ENCODE measurements at regions not wholly inside any gene's neighbourhood (a gene's known extent, or its start where the extent isn't known, plus 50 kb on each side); places are given as distances from the start of the nearest gene placed in this dataset.
A peak's percentile ranks its signal among the peaks of the same experiment; 100 is the strongest.

DNA sequence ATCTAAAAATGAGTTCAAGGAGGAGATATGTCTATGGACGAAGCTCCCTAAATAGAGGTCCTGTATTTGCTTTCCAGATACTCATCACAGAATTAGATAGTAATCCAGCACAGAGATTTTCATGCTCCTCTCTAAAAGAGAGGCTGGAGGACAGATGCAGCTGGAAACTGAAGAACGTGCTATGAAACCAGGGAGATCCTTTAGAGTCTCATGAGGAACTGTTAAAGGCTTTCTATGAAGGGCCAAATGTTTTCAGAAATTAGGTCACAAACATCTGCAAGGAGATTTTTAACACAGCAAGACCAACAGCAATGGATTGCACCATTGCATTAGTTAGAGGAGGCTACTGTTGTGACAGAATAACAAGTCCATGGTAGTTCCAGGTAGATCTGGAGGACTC is 95.6 kb upstream of the ARHGAP20 start:
- DNase-seq (ENCODE audit: low read depth in 4 of 4, low spot score in 3 of 4), result no peak

DNA sequence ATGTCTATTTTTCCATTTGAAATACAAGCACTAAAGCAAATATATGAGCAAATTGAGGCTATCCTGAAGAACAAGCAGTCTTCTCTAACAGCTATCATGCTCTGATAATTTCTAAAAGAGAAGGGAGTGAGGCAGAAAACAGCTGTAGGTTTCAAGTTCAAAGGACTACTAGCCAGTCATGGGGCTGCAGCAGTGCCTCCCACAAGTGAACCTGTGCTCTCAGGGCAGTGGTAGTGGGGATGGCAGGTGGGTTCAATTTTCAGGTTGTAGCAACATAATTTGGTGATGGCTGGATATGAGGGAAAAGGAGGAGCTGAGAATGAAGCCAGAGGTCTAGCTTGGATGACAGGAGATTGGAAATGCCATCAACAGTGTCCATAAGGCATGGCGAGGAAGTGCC is 93.5 kb upstream of the ARHGAP20 start:
- DNase-seq (ENCODE audit: low read depth in 4 of 4, low spot score in 3 of 4), result peak in 2 of 4 donors; percentile 5 to 12

DNA sequence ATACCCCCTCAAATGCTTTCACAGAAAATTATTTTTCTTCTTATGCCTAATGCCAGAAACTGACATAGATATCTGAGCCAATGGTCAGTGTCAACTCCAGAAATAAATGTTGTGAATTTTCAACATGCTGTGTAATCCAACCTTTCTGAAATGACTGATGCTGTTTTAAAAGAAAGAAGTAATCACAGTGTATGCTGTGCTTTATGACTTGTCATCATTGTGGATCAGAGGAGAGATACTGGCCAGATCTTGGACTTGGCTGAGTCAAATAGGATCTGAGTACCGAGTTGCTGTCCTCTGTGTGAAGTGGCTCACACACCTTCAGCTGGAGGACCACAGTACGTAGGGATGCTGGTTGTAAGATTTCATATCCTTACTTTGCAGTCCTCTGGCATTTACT is 89.9 kb upstream of the ARHGAP20 start:
- DNase-seq (ENCODE audit: low read depth in 4 of 4, low spot score in 3 of 4), result no peak

DNA sequence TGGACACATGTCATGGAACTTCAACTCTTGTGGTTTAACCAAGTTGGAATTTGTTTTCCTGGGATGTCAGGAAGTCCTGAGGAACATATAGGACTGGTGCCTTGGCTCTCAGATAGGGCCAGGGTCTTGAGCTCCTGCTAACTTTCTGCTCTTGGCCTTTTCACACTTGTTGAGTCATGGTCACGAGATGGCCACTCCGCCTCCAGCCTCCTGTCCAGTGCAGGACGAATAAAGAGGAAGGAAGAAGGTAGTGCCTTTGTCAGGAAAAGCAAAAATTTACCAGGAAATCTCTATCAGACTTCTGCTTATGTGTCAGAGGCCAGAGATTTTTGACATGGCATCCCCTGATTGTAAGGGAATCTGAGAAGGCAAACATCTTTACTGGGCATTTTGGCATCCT is 89.1 kb upstream of the ARHGAP20 start:
- no peak for DNase-seq (ENCODE audit: low read depth in 4 of 4, low spot score in 3 of 4)

DNA sequence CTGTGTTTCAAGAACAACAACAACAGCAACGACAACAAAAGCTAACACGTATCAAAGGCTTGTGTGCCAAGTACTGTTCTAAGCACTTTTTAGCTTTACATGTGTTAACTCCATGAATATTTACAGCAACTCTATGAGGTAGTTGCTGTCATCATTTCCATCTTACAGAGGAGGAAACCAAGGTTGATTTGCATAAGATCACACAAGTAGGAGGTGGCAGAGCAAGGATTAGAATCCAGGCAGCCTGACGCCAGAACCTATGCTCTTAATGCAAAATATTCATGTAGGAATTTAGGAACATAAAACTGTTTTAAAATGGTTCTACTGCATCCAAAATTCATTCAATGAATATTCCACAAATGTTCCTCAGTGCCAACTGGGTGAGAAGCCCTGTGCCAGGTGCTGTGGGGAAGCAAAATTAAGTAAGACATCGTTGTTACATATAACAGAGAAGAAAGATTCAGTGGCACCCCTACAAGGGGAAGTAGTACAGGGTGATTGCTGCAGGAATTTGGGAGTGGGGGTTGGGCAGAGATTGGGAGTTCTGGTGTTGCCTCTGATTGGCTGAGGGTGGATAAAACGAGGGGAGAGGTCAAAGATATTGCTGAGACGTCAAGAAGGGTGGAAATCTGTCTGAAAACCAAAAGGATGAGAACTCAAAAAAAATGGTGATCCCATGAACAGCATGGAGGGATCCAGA is 86.1 kb upstream of the ARHGAP20 start:
- no peak for DNase-seq (ENCODE audit: low read depth in 4 of 4, low spot score in 3 of 4)

DNA sequence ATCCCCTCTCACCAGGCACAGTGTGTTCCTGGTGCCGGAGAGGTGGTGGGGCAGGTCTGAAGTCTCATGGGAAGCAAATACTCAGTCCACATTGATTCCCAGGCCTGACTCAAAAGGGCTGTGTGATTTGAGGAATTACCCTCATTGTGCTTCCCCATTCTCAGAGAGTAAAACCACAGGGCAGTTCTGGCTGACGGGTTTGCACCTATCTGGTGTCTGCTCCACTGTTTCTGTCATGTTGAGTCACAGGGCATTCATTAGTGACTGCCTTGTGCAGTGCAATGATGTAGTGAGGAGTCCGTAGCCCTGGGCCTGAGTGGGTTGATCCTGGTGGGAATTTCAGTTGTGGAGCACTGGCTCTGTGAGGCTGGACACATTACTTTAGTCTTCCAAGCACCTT is 85.2 kb upstream of the ARHGAP20 start:
- no peak for DNase-seq (ENCODE audit: low read depth in 4 of 4, low spot score in 3 of 4)

DNA sequence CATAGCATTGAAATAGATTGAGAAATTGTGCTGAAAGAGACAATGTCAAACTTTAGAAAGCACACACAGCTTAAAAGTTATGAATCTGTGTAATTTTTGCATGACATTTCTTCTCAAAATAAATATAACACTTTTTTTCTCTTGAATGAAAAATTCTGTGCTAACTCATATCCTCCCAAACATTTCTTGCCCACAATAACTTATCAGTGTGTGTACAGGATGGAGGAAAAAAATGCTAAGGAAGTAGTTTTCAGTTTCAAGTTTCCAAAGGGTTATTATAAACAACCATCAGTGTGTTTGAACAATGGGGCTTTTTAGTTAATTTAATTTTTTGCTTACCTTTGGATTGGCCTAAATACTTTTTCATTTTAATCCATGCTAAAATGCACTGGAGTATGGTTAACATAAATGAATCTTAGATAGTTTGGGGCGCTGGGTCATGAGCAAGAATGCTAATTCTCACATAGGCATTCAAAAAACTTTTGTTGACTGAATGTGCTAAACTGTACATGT is 82.9 kb upstream of the ARHGAP20 start:
- DNase-seq (ENCODE audit: low read depth in 4 of 4, low spot score in 3 of 4), result no peak

DNA sequence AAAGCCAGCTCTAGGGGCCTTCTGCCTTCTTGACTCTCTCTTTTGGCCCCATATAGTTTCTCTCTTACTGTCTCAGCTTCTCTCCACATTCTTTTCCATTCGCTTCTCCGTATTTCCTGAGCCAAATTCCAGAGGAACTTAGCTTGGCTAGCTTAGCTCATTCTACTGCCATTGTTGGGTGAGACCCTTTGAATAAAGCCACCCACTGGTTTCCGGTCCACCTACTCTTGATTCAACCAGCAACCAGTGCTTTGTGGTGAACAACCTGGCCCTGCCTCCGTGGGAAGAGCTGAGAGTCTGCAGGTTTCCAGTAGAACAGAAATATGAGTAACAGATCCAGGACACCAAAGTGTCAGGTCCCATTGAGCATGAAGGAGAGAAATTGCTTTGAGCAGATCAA is 81.3 kb upstream of the ARHGAP20 start:
- no peak for DNase-seq (ENCODE audit: low read depth in 4 of 4, low spot score in 3 of 4)

DNA sequence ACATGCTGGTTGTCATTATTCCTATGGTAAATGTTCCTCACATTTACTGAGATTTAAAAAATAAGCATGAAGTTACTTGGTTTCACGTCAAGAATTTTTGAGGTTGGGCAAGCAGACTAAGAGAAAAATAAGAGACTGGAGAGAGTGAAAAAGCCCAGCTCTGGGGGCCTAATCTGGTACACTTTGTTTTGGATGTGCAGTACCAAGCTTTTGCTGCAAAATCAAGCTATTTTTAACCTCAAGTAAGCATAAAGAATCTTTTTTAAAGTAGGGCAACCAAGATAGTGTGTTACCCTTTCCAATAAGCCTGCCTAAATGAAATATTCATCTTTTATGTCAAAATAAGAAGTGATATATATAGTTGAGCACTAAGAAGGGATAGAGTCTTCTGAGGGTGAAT is 79.4 kb upstream of the ARHGAP20 start:
- DNase-seq (ENCODE audit: low read depth in 4 of 4, low spot score in 3 of 4), result no peak

DNA sequence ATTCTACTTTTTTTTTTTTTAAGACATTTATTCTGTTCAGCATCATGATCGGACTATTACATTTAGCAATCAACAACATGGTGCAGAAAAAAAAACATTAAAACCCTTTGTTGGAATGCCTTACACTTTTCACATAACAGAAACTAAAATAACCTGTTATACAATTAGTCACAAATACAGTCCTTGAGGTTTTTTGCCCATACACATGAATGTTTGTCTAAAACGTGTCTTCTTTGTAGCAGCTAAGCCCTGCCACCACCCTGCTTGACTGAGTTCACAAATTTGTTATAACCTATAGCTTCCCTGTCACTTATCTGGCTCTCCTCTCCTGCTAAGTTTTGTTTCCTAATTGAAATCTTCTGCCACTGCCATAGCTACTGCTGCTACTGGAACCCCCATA is 75.4 kb upstream of the ARHGAP20 start:
- no peak for DNase-seq (ENCODE audit: low read depth in 4 of 4, low spot score in 3 of 4)

DNA sequence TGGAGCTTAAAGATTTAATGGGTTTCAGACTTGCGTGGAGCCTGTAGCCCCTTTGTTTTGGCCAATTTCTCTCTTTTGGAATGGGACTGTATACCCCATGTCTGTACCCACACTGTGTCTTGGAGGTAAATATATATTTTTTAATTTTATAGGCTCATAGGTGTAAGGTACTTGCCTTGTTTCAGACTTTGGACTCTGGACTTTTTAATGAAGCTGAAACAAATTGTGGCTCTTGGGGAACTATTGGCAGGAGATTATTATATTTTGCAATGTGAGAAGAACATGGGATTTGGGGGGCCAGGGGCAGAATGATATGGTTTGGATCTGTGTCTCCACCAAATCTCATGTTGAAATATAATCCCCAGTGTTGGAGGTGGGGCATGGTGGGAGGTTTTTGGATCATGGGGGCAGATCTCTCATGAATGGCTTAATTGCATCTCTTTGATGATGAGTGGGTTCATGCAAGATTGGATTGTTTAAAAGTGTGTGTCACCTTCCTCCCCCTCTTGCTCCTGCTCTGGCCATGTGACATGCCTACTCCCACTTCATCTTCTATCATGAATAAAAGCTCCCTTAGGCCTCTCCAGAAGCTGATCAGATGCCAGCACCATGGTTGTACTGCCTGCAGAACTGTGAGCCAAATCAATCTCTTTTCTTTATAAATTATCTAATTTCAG is 74.1 kb upstream of the ARHGAP20 start:
- no peak for DNase-seq (ENCODE audit: low read depth in 4 of 4, low spot score in 3 of 4)

DNA sequence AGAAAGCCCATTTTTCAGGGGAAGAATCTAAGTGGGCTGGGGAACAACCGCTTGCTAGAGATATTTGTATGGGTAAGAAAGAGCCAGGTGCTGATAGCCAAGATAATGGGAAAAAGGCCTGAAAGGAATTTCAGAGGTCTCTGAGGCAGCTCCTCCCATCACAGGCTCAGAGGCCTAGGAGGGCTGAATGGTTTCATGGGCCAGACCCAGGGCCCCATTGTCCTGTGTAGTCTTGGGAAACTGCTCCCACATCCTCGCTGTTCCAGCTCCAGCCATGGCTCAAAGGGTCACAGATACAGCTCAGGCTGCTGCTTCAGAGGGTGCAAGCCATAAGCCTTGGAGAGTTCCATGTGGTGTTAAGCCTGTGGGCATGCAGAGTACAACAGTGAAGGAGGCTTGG is 73.2 kb upstream of the ARHGAP20 start:
- DNase-seq (ENCODE audit: low read depth in 4 of 4, low spot score in 3 of 4), result no peak

DNA sequence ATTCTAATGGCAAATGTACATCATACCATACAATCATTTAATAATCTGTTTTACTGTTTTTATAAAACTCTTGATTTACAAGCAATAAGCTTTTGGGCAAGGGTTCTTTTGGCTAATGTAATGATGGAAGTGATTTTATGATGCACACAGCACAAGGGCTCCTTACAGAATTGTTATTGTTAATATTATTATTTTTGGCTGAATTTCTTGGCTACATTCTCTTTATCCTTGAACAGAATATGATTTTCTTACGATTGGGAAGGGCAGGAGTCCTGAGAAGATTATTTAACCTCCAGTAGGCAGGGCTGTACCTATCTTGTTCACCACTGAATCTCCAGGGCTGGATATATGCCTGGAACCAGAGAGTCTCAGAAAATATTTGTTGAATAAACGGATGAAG is 70.4 kb upstream of the ARHGAP20 start:
- DNase-seq (ENCODE audit: low read depth in 4 of 4, low spot score in 3 of 4), result no peak

DNA sequence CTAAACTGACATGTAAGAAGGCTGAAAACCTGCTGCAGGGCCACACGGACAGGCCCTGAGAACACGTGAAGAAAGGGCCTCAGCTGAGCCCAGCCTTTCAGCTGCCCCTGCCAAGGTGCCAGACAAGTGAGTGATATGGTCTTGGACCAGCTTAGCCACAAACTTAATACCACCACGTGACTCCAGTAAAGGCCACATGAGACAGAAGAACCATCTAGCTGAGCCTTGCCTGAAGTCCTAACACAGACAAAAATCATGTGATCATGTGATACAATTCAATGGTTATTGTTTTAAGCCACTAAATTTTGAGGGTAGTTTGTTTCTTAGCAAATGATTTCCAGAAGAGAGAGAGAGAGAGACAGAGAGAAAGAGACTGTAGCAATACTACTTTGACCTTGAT is 66.9 kb upstream of the ARHGAP20 start:
- no peak for DNase-seq (ENCODE audit: low read depth in 4 of 4, low spot score in 3 of 4)

DNA sequence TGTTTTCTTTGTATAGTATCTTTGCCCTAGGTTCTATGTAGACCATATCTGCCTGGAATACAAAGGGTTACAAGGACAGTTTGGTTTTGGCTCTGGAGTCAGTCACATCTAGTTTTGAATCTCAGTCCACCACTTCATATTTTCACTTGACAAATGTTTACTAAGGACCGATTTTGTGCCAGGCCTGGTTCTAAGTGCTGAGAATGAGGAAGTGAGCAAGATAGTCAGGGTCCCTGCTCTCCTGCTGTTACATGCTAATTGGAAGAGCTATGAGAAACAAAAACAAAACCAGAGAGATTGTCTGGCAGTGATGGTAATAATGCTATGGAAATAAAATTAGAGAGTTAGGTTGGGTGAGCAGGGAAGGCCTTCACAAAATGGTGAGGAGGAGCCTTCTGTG is 66.1 kb upstream of the ARHGAP20 start:
- no peak for DNase-seq (ENCODE audit: low read depth in 4 of 4, low spot score in 3 of 4)

DNA sequence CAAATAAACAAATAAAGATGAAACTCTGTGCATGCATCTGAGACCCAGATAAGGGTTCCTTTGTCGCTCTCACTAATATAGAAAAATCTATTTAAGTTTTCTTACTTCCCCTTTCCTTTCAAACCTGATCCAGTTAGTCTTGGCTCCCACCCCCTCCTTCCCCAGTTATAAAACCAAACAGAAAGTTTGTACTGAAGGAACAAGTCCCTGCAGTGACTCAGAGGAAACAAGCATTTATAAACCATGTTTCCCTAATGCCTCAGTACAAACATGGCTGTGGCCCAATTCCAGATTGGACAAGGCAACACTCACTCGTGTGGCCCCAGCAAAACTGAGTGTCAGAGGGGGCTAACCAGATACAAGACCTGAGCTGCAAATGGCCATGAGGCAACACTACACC is 65.5 kb upstream of the ARHGAP20 start:
- DNase-seq (ENCODE audit: low read depth in 4 of 4, low spot score in 3 of 4), result no peak

DNA sequence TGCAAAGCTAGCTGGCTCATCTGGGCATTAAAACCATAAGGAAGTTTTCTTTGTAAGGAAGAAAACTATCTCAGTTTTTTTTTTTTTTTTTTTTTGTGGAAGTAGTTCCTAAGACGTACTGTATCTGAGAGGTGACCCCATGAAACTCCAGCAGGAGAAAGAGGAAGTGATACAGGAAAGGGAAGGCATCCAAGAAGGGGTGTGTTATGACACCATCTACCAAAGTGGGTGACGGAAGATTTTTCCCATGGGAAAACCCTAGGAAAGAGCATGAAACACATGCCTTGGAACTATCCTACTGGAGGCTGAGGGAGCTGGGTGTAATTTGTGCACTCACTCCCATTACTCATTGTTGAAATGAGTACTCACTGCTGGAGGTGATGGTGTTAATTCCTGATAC is 63.8 kb upstream of the ARHGAP20 start:
- no peak for DNase-seq (ENCODE audit: low read depth in 4 of 4, low spot score in 3 of 4)

DNA sequence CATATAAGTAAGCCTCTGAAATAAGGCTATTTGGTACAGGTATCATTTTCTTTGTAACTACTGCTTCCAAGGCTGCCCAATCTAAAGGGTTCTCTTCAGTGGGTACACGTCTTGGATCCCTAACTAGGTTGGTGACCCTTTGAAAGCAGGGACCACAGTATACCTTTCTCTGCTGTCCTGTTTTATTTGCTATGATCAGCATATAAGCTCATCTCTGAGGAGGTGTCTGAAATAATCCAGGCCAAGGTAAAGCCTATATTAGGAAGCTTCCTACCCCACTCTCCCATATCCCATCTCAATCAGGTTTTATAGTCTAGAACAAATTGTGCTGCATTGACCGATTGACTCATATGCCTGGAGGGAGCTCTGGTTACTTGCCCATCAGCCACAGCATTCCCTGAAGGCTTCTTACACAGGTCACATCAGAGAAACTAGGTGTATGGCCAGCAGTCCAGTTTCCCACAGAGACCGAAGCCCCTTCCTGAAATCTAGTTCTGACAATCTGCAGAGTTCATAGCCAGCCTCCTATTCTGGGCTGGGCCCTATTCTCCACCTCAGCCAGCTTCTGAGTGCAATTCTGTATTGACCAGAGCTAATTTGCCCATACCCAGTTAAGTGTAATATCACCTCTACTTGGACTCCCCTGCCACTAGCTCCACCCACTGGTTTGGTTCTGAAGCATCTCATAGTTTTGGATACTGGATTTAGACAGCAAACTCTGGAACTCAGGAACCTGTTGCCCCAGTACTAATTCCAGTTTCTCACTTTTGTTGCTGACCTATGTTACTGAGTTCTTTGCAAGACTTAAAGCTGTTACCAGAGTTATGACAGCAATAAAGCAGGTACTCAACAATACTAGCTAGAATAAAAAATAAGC is 62.1 kb upstream of the ARHGAP20 start:
- DNase-seq (ENCODE audit: low read depth in 4 of 4, low spot score in 3 of 4), result no peak

DNA sequence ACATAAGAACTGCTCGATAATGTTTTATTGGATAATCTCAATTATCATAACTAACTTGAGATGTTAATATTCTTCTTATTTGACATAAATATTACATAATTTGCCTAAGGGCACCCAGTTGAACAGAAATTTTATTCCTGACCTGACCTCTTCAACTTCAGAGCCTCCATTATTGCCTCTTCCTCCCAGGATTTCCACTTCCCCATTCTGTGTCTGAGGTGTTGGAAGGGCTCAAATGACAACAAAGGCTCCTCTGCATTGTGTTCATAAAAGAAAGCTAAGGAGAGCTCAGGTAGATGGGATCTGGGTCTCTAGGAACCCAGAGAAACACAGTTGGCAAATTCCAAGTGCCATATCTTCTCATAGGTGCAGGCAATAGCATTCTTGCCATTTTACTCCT is 61.2 kb upstream of the ARHGAP20 start:
- no peak for DNase-seq (ENCODE audit: low read depth in 4 of 4, low spot score in 3 of 4)

DNA sequence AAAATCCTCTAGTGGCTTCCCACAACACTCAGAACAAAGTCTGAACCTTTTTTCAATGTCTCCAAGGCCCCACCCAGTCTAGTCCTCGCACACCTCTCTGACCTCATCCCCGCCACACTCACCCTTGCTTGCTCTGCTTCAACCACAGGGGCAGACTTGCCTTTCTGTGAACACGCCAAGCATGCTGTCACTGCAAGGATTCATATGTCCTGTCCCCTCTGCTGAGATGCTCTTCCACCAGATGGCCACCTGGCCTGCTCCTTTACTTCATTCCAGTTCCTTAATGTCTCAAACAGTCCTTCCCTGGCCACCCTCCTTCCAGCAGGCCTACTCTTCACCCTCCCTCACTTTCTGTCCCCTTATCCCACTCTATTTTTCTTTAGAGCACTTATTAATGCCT is 60.6 kb upstream of the ARHGAP20 start:
- no peak for DNase-seq (ENCODE audit: low read depth in 4 of 4, low spot score in 3 of 4)

DNA sequence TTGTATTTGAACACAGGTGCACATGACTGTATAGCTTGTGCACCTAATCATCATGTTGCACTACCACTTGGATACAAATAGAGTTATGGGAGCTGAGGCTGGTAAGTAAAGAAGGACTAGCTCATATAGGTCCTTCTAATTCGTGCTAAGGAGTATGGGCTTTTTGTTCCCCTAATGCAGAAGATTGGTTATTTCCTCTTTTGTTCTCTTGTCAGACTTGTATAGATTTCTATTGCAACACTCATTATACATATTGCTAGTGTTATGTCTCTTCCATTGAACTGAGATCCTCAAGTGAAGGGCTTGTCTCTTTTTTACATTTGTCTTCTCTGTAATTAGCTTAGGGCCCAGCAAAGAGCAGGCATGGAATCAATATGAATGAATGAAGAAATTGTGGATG is 54.1 kb upstream of the ARHGAP20 start:
- DNase-seq (ENCODE audit: low read depth in 4 of 4, low spot score in 3 of 4), result no peak

DNA sequence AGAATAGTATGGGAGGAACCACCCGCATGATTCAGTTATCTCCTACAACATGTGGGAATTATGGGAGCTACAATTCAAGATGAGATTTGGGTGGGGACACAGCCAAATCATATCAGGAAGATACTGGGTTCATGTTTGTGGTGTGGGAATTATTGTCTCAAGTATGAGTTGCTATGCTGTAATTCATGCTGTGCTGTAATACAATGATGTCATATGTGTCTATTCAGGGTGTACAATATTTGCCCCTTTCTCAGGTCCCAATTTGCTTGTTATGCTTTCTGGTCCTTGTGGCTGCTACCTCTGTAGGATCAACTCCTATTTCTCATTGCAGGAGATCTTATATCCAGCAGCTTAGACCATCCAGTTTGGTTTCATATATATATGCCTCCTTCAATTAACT is 52.2 kb upstream of the ARHGAP20 start:
- DNase-seq (ENCODE audit: low read depth in 4 of 4, low spot score in 3 of 4), result no peak
